Endothelial cell of umbilical vein (primary cell): ENCODE measurements at regions not wholly inside any gene's neighbourhood (a gene's known extent, or its start where the extent isn't known, plus 50 kb on each side); places are given as distances from the start of the nearest gene placed in this dataset.

ENCODE experiments used
- BruUV-seq: library from RNA; stranded (reverse); fragments of 400-500 nt; replicated peaks from 2 replicates; lab custom pipeline; 2021; lab: Mats Ljungman, UMichigan
- CTCF ChIA-PET: fragments of 300-600, 350-600 bp; sonication (Branson Sonifier 250); formaldehyde crosslinking; loops from one replicate; lab custom pipeline; 2021; ENCODE audit warnings: antibody characterized with exemption, inconsistent platforms; lab: Charles Lee
- POLR2A ChIA-PET: fragments of 300-600, 350-600 bp; sonication (Branson Sonifier 250); formaldehyde crosslinking; loops from one replicate; lab custom pipeline; 2021; ENCODE audit warnings: antibody characterized with exemption, inconsistent platforms; lab: Charles Lee
- DNase-seq: peaks from one replicate; pipeline ENCODE4 v3.0.0-alpha.2; 2011; ENCODE audit warnings: low read depth, low spot score
- FAIRE-seq: peaks from 2 replicates; lab custom pipeline; 2011; peaks lifted over from hg19 to GRCh38; lab: Jason Lieb, UNC
- H2AFZ ChIP-seq: 2 replicates; pipeline ENCODE4 v1.6.0; 2012; ENCODE audit warnings: low read depth, low read length, control low read depth, inconsistent platforms
- H3K27ac ChIP-seq: 2 replicates; pipeline ENCODE4 v1.5.1; 2011; ENCODE audit warnings: low read depth, mild to moderate bottlenecking, control low read depth, low read length, moderate library complexity; ENCODE audit not compliant: insufficient read depth
- H3K27me3 ChIP-seq, 2 experiments: 2 replicates each; pipeline versions ENCODE4 v1.6.0 to v1.6.1; 2011; ENCODE audit warnings: low read length in 2 of 2, mixed read lengths in 1 of 2; ENCODE audit not compliant: control insufficient read depth in 2 of 2, insufficient read depth in 2 of 2
- H3K36me3 ChIP-seq, 2 experiments: 2 replicates in 1 of 2; 3 replicates in 1 of 2; pipeline ENCODE4 v1.5.1; 2011; ENCODE audit warnings: low read length in 2 of 2, mild to moderate bottlenecking in 1 of 2, moderate library complexity in 1 of 2; ENCODE audit not compliant: control insufficient read depth in 2 of 2, insufficient read depth in 2 of 2; ENCODE audit errors: extremely low read depth in 1 of 2
- H3K4me1 ChIP-seq: 3 replicates; pipeline ENCODE4 v1.5.1; 2011; ENCODE audit warnings: mild to moderate bottlenecking, low read length; ENCODE audit not compliant: control insufficient read depth, insufficient read depth; ENCODE audit errors: extremely low read depth
- H3K4me2 ChIP-seq: 2 replicates; pipeline ENCODE4 v1.6.1; 2011; ENCODE audit warnings: low read length, control low read depth, mixed read lengths; ENCODE audit not compliant: insufficient read depth
- H3K4me3 ChIP-seq, 3 experiments: fragments of 200-600 bp in 1 of 3; sonication (generic), shearing (Covaris generic) in 1 of 3; replicated peaks in 1 of 3; 2 replicates each; pipeline ENCODE4 v1.5.1; 2011 to 2016; ENCODE audit warnings: control low read depth in 3 of 3, low read length in 3 of 3, mild to moderate bottlenecking in 2 of 3, inconsistent platforms in 1 of 3, low read depth in 1 of 3, moderate library complexity in 1 of 3; ENCODE audit not compliant: insufficient read depth in 1 of 3
- H3K79me2 ChIP-seq: 2 replicates; pipeline ENCODE4 v1.6.0; 2012; ENCODE audit warnings: low read length, inconsistent platforms; ENCODE audit not compliant: control insufficient read depth, insufficient read depth
- H3K9ac ChIP-seq: replicated peaks from 2 replicates; pipeline ENCODE3; 2011; ENCODE audit warnings: low read length, control low read depth; ENCODE audit not compliant: insufficient read depth; ENCODE audit errors: extremely low read depth
- H3K9me1 ChIP-seq: replicated peaks from 3 replicates; pipeline ENCODE4 v1.6.0; 2011; ENCODE audit warnings: mild to moderate bottlenecking, low read length; ENCODE audit not compliant: control insufficient read depth, insufficient read depth; ENCODE audit errors: extremely low read depth
- H3K9me3 ChIP-seq: replicated peaks from 2 replicates; pipeline ENCODE4 v1.5.1; 2012; ENCODE audit warnings: low read length, inconsistent platforms; ENCODE audit not compliant: control insufficient read depth, insufficient read depth
- H4K20me1 ChIP-seq: replicated peaks from 2 replicates; pipeline ENCODE3; 2011; ENCODE audit warnings: mild to moderate bottlenecking, low read length; ENCODE audit not compliant: control insufficient read depth, insufficient read depth; ENCODE audit errors: extremely low read depth
- CTCF ChIP-seq, 2 donors: IDR thresholded peaks; 1 replicate in 1 of 2; 2 replicates in 1 of 2; pipeline ENCODE4 v1.5.1; 2011; ENCODE audit warnings: low read length in 2 of 2, mild to moderate bottlenecking in 2 of 2, moderate library complexity in 2 of 2, control low read depth in 1 of 2, inconsistent platforms in 1 of 2, low read depth in 1 of 2; ENCODE audit not compliant: insufficient read depth in 1 of 2; ENCODE audit errors: extremely low read depth in 1 of 2
- EZH2 ChIP-seq: IDR thresholded peaks from 2 replicates; pipeline ENCODE4 v1.6.1; 2012; ENCODE audit warnings: borderline replicate concordance, low read depth, mild to moderate bottlenecking, moderate library complexity, low read length, inconsistent platforms; ENCODE audit not compliant: severe bottlenecking
- FOS ChIP-seq: IDR thresholded peaks from 2 replicates; pipeline ENCODE4 v1.6.1; 2011; ENCODE audit warnings: mild to moderate bottlenecking, low read length, moderate library complexity, borderline replicate concordance; ENCODE audit not compliant: insufficient read depth
- GATA2 ChIP-seq: IDR thresholded peaks from 2 replicates; pipeline ENCODE4 v1.7.0; 2011; ENCODE audit warnings: low read depth, mild to moderate bottlenecking, moderate library complexity, mixed read lengths, low read length; ENCODE audit not compliant: insufficient read length, insufficient read depth
- JUN ChIP-seq: IDR thresholded peaks from 2 replicates; pipeline ENCODE4 v1.6.1; 2011; ENCODE audit warnings: borderline replicate concordance, low read depth; ENCODE audit not compliant: insufficient read length, insufficient read depth
- MAX ChIP-seq: IDR thresholded peaks from 2 replicates; pipeline ENCODE4 v1.6.1; 2011; ENCODE audit not compliant: insufficient read depth, insufficient read length
- MYC ChIP-seq: IDR thresholded peaks from one replicate; pipeline ENCODE4 v1.6.1; 2011; ENCODE audit warnings: mild to moderate bottlenecking, low read depth, low read length
- POLR2A ChIP-seq: IDR thresholded peaks from 2 replicates; pipeline ENCODE4 v1.6.1; 2012; ENCODE audit warnings: low read depth, mild to moderate bottlenecking, control low read depth, low read length
- POLR2AphosphoS5 ChIP-seq: IDR thresholded peaks from 2 replicates; pipeline ENCODE4 v1.6.1; 2012; ENCODE audit warnings: low read depth, mild to moderate bottlenecking, control low read depth, low read length, moderate library complexity; ENCODE audit not compliant: insufficient read depth
- dilution Hi-C: fragments of 300-500 bp; cut with MboI; formaldehyde crosslinking; loops from one replicate; pipeline ENCODE4 v1.15.0; 2019; ENCODE audit warnings: low sequenced_read_pairs; ENCODE audit not compliant: extremely low pct_ligation_motif_present
- intact Hi-C: fragments of 100-400 bp; cut with micrococcal nuclease; formaldehyde crosslinking; loops from one replicate; pipeline ENCODE4 v1.10.0; 2022

- no peak overlapping the region for H2AFZ ChIP-seq
- TF ChIP-seq GATA2, result no peak
- TF ChIP-seq CTCF (IDR thresholded peaks at IDR 0.05; ENCODE audit: extremely low read depth in 1 of 2, insufficient read depth in 1 of 2, low read depth in 1 of 2, low read length in 2 of 2), result no peak
- no peak for TF ChIP-seq JUN
- no peak for TF ChIP-seq MYC
- no peak for TF ChIP-seq POLR2AphosphoS5
- TF ChIP-seq FOS, result no peak
- TF ChIP-seq EZH2, result no peak
- no peak for TF ChIP-seq POLR2A
- no peak for TF ChIP-seq MAX
- H3K27ac ChIP-seq, result no peak overlapping the region
- CTCF ChIA-PET, result no interaction called here
- no peaks in the 10 kb centered on the region for H3K9me1 ChIP-seq
- no peaks in the 10 kb centered on the region for H3K36me3 ChIP-seq
- no peaks in the 10 kb centered on the region for H3K27me3 ChIP-seq
- no peaks in the 10 kb centered on the region for H3K9me3 ChIP-seq
- POLR2A ChIA-PET, result no interaction called here
- H4K20me1 ChIP-seq, result no peaks in the 10 kb centered on the region
- H3K9ac ChIP-seq, result no peak overlapping the region
- dilution Hi-C loops (no loop called here), intact Hi-C loops (no loop called here)
- no peak overlapping the region for H3K4me3 ChIP-seq
- no peaks in the 10 kb centered on the region for H3K79me2 ChIP-seq
- H3K4me2 ChIP-seq, result no peak overlapping the region
- DNase-seq (no peak), FAIRE-seq (no peak)
- no peaks in the 10 kb centered on the region for H3K4me1 ChIP-seq
- BruUV-seq, result no TSS peak
Observed at GRCh38 chr1:226494092-226494609, 54.4 kb upstream of the STUM start.
